ENCODE measurements at regions not wholly inside any gene's neighbourhood (a gene's known extent, or its start where the extent isn't known, plus 50 kb on each side); places are given as distances from the start of the nearest gene placed in this dataset.

- no peak for TF ChIP-seq POLR2A (IDR thresholded peaks at IDR 0.05)
- TF ChIP-seq CTCF (IDR thresholded peaks at IDR 0.05) = no peak
Measured at GRCh38 chr11:80873310-80873999, 1432.6 kb upstream of the TENM4 start.
